HepG2 (cell line): ENCODE measurements at regions not wholly inside any gene's neighbourhood (a gene's known extent, or its start where the extent isn't known, plus 50 kb on each side); places are given as distances from the start of the nearest gene placed in this dataset.

Source experiments
- ATAC-seq: fragments of 200-7000 bp; cut with Tn5 transposase; 3 replicates; pipeline ENCODE4 v1.9.1; 2020; ENCODE audit warnings: mild to moderate bottlenecking, moderate library complexity
- BruUV-seq: library from RNA; stranded (reverse); fragments of 400-500 nt; replicated peaks from 2 replicates; lab custom pipeline; 2021; lab: Mats Ljungman, UMichigan
- CTCF ChIA-PET: fragments of 300-600 bp; formaldehyde crosslinking; extraction: SDS; loops from one replicate; lab custom pipeline; 2021; ENCODE audit warnings: low total read pairs, inconsistent platforms, low intra/inter-chr PET ratio; lab: Yijun Ruan, JAX
- POLR2A ChIA-PET: fragments of 350-600 bp; sonication (Branson Sonifier 250); formaldehyde crosslinking; loops from one replicate; lab custom pipeline; 2020; ENCODE audit warnings: antibody characterized with exemption, inconsistent platforms; lab: Yijun Ruan, JAX
- DNase-seq: peaks from one replicate; pipeline ENCODE4 v3.0.0-alpha.2; 2015; ENCODE audit warnings: low spot score
- FAIRE-seq: peaks from 3 replicates; lab custom pipeline; 2011; peaks lifted over from hg19 to GRCh38; lab: Jason Lieb, UNC
- H2AFZ ChIP-seq: one replicate; pipeline ENCODE4 v1.6.1; 2011; ENCODE audit warnings: low read length, inconsistent platforms
- H3K27ac ChIP-seq: fragments of 300-600 bp; 3 replicates; pipeline ENCODE4 v1.8.0; 2011; ENCODE audit warnings: mixed run types, mild to moderate bottlenecking, mixed read lengths, low read length, inconsistent platforms; ENCODE audit not compliant: insufficient read depth; ENCODE audit errors: extremely low read length
- H3K27me3 ChIP-seq, 2 experiments: fragments of 200-600 bp in 1 of 2; 2 replicates in 1 of 2; 3 replicates in 1 of 2; pipeline versions ENCODE4 v1.6.0 to v1.8.0; 2011; ENCODE audit warnings: low read length in 2 of 2, mild to moderate bottlenecking in 2 of 2, moderate library complexity in 2 of 2, inconsistent platforms in 1 of 2; ENCODE audit not compliant: insufficient read depth in 2 of 2, control insufficient read depth in 1 of 2
- H3K36me3 ChIP-seq, 2 experiments: fragments of 200-600 bp in 1 of 2; replicated peaks in 1 of 2; 2 replicates in 1 of 2; 3 replicates in 1 of 2; pipeline versions ENCODE4 v1.5.1 to v1.8.0; 2011; ENCODE audit warnings: low read length in 2 of 2, inconsistent platforms in 1 of 2; ENCODE audit not compliant: insufficient read depth in 2 of 2, control insufficient read depth in 1 of 2
- H3K4me1 ChIP-seq: 2 replicates; pipeline ENCODE4 v1.5.1; 2012; ENCODE audit warnings: low read length, inconsistent platforms; ENCODE audit not compliant: insufficient read depth
- H3K4me2 ChIP-seq: 2 replicates; pipeline ENCODE4 v1.6.0; 2011; ENCODE audit warnings: low read depth, low read length, inconsistent platforms
- H3K4me3 ChIP-seq, 3 experiments: fragments of 200-600 bp in 1 of 3; sonication (generic), shearing (Covaris generic) in 1 of 3; replicated peaks in 1 of 3; 2 replicates each; pipeline ENCODE4 v1.5.1; 2011 to 2016; ENCODE audit warnings: low read length in 3 of 3, inconsistent platforms in 2 of 3, low read depth in 2 of 3, mild to moderate bottlenecking in 2 of 3, control low read depth in 1 of 3, mixed read lengths in 1 of 3; ENCODE audit not compliant: insufficient read depth in 1 of 3
- H3K79me2 ChIP-seq: one replicate; pipeline ENCODE4 v1.6.1; 2011; ENCODE audit warnings: low read length, inconsistent platforms; ENCODE audit not compliant: insufficient read depth
- H3K9ac ChIP-seq: 2 replicates; pipeline ENCODE4 v1.6.0; 2011; ENCODE audit warnings: mild to moderate bottlenecking, low read depth, low read length, inconsistent platforms; ENCODE audit not compliant: insufficient read depth
- H3K9me3 ChIP-seq: 2 replicates; pipeline ENCODE4 v1.5.1; 2012; ENCODE audit warnings: mild to moderate bottlenecking, low read length
- H4K20me1 ChIP-seq: 2 replicates; pipeline ENCODE4 v1.6.0; 2011; ENCODE audit warnings: inconsistent platforms, mild to moderate bottlenecking, low read length, moderate library complexity; ENCODE audit not compliant: insufficient read depth
- CHD2 ChIP-seq: IDR thresholded peaks from 2 replicates; pipeline ENCODE4 v1.6.1; 2011; ENCODE audit warnings: low read depth, low read length, improper control_type of control experiment
- HCFC1 ChIP-seq: fragments of 150-350 bp; IDR thresholded peaks from 2 replicates; pipeline ENCODE4 v1.6.1; 2014; ENCODE audit warnings: low read depth, low read length
- HOXD1 ChIP-seq: sonication (generic); formaldehyde crosslinking; IDR thresholded peaks from 2 replicates; pipeline ENCODE4 v1.5.0; 2020; ENCODE audit warnings: missing genetic modification reagents
- MBNL3 ChIP-seq: fragments of 250-450 bp; sonication (Bioruptor Pico); conservative IDR thresholded peaks from 2 replicates; pipeline ENCODE4 v1.8.0; 2022; ENCODE audit warnings: mild to moderate bottlenecking, inconsistent platforms
- PAWR ChIP-seq: sonication (generic); formaldehyde crosslinking; IDR thresholded peaks from 2 replicates; pipeline ENCODE4 v1.4.0; 2020; ENCODE audit warnings: missing genetic modification reagents, mild to moderate bottlenecking, borderline replicate concordance
- RAD21 ChIP-seq: fragments of 450-650 bp; formaldehyde crosslinking; IDR thresholded peaks from 2 replicates; pipeline ENCODE4 v1.5.0; 2020; ENCODE audit warnings: mild to moderate bottlenecking
- SP5 ChIP-seq: IDR thresholded peaks from 2 replicates; pipeline ENCODE4 v1.6.1; 2016; ENCODE audit warnings: low read depth, borderline replicate concordance
- ZEB1 ChIP-seq: IDR thresholded peaks from 2 replicates; pipeline ENCODE4 v1.6.1; 2012; ENCODE audit warnings: mild to moderate bottlenecking, low read depth, inconsistent platforms; ENCODE audit not compliant: insufficient replicate concordance
- ZFP82 ChIP-seq: sonication (generic); formaldehyde crosslinking; IDR thresholded peaks from 2 replicates; pipeline ENCODE4 v1.5.1; 2020; ENCODE audit warnings: mild to moderate bottlenecking, missing genetic modification reagents, borderline replicate concordance
- ZFX ChIP-seq: sonication (generic); formaldehyde crosslinking; IDR thresholded peaks from 2 replicates; pipeline ENCODE4 v1.4.0; 2020; ENCODE audit warnings: mild to moderate bottlenecking, low read depth, missing genetic modification reagents, moderate library complexity
- ZNF10 ChIP-seq: sonication (generic); formaldehyde crosslinking; IDR thresholded peaks from 2 replicates; pipeline ENCODE4 v1.4.0; 2020; ENCODE audit warnings: mild to moderate bottlenecking, low read depth, missing genetic modification reagents, borderline replicate concordance
- ZNF484 ChIP-seq: sonication (generic); formaldehyde crosslinking; IDR thresholded peaks from 2 replicates; pipeline ENCODE4 v1.5.1; 2020; ENCODE audit warnings: mild to moderate bottlenecking, low read depth, missing genetic modification reagents, borderline replicate concordance
- WGBS: methylation state at CpG from one replicate; pipeline ENCODE4 v1.1.6; 2017; ENCODE audit warnings: low lambda C conversion rate; 5-methylcytosine and 5-hydroxymethylcytosine counted together
- in situ Hi-C: cut with HindIII; loops from 2 replicates; pipeline ENCODE4 v1.10.0; 2017; ENCODE audit warnings: low pct_unique_long_range_greater_than_20kb; ENCODE audit not compliant: extremely low pct_ligation_motif_present
- intact Hi-C: fragments of 100-400 bp; cut with micrococcal nuclease; formaldehyde crosslinking; loops from one replicate; pipeline ENCODE4 v1.10.0; 2022; ENCODE audit not compliant: unreplicated experiment
- TF ChIP-seq, protein P1 (sequence below): sonication (generic); formaldehyde crosslinking; IDR thresholded peaks from 2 replicates; pipeline ENCODE4 v1.4.0; 2020; ENCODE audit warnings: missing genetic modification reagents, borderline replicate concordance

DNA sequence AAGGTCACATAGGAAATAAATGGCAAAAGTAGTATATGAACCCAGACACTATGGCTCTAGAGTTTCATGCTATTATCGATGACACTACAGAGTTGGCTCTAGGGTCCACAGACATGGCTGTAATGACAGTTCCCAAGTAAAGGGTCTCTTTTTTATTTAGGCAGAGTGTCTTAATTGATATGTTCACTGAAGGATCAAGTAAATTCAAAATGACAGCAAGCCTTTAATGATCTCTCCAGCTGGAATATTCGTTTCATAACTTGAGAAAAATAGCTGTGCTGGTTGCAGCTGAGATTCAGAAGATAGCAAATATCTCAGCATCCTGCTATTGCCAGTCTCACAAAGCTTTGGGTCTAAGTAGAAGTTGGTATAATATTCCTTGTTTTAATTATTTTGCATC lies 333.6 kb upstream of the MAGI2 start (continued):
- no peak for TF ChIP-seq PAWR
- TF ChIP-seq, protein P1, sequence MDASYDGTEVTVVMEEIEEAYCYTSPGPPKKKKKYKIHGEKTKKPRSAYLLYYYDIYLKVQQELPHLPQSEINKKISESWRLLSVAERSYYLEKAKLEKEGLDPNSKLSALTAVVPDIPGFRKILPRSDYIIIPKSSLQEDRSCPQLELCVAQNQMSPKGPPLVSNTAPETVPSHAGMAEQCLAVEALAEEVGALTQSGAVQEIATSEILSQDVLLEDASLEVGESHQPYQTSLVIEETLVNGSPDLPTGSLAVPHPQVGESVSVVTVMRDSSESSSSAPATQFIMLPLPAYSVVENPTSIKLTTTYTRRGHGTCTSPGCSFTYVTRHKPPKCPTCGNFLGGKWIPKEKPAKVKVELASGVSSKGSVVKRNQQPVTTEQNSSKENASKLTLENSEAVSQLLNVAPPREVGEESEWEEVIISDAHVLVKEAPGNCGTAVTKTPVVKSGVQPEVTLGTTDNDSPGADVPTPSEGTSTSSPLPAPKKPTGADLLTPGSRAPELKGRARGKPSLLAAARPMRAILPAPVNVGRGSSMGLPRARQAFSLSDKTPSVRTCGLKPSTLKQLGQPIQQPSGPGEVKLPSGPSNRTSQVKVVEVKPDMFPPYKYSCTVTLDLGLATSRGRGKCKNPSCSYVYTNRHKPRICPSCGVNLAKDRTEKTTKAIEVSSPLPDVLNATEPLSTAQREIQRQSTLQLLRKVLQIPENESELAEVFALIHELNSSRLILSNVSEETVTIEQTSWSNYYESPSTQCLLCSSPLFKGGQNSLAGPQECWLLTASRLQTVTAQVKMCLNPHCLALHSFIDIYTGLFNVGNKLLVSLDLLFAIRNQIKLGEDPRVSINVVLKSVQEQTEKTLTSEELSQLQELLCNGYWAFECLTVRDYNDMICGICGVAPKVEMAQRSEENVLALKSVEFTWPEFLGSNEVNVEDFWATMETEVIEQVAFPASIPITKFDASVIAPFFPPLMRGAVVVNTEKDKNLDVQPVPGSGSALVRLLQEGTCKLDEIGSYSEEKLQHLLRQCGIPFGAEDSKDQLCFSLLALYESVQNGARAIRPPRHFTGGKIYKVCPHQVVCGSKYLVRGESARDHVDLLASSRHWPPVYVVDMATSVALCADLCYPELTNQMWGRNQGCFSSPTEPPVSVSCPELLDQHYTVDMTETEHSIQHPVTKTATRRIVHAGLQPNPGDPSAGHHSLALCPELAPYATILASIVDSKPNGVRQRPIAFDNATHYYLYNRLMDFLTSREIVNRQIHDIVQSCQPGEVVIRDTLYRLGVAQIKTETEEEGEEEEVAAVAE (CRISPR knock-in tag), result no peak
- TF ChIP-seq, all 625 proteins: peak for 0

DNA sequence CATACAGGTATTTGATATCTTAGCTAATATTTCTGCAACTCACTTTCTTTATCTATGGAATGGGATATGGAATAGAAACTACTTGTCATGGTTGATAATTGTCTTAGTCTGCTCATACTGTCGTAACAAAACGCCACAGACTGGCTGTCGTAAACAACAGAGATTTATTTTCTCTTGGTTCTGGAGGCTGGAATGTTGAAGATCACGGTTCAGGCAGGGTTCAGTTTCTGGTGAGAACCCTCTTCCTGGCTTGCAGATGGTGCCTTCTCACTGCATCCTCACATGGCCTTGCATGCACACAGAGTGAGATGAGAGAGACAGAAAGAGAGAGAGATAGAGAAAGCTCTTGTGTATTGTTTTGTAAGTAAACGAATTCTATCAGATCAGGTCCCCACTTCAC lies 332.7 kb upstream of the MAGI2 start:
- no peaks in the 10 kb centered on the region for H3K36me3 ChIP-seq
- no peak for ATAC-seq
- H3K4me3 ChIP-seq, result no peak overlapping the region
- H3K4me2 ChIP-seq, result no peak overlapping the region
- BruUV-seq, result no TSS peak
- H3K79me2 ChIP-seq, result no peaks in the 10 kb centered on the region
- no peak for DNase-seq
- H3K27ac ChIP-seq, result no peak overlapping the region
- ChIA-PET POLR2A (no interaction called here), CTCF (no interaction called here)
- H4K20me1 ChIP-seq, result no peaks in the 10 kb centered on the region
- intact Hi-C loops (no loop called here), in situ Hi-C loops (no loop called here)
- H2AFZ ChIP-seq, result no peak overlapping the region
- FAIRE-seq, result no peak
- no peaks in the 10 kb centered on the region for H3K4me1 ChIP-seq
- 2% methylated on average over 5 of the region's 5 CpGs for WGBS
- H3K27me3 ChIP-seq, result no peaks in the 10 kb centered on the region
- TF ChIP-seq HCFC1, result no peak
- no peak for TF ChIP-seq HOXD1
- TF ChIP-seq RAD21 (CRISPR knock-in tag), result no peak
- no peak for TF ChIP-seq CHD2
- no peak for TF ChIP-seq SP5 (CRISPR knock-in tag)
- TF ChIP-seq MBNL3 (CRISPR knock-in tag), result no peak
- TF ChIP-seq ZNF10, result no peak
- TF ChIP-seq ZFP82 (CRISPR knock-in tag), result no peak
- no peak for TF ChIP-seq ZFX (CRISPR knock-in tag)
- no peak for TF ChIP-seq ZEB1
- no peak for TF ChIP-seq ZNF484 (CRISPR knock-in tag)
- H3K9ac ChIP-seq, result no peak overlapping the region
- no peaks in the 10 kb centered on the region for H3K9me3 ChIP-seq
